HCT116 (cell line): ENCODE measurements at regions not wholly inside any gene's neighbourhood (a gene's known extent, or its start where the extent isn't known, plus 50 kb on each side); places are given as distances from the start of the nearest gene placed in this dataset.

ENCODE experiments used
- ATAC-seq: fragments of 200-7000 bp; cut with Tn5 transposase; 2 replicates; pipeline ENCODE4 v1.9.1; 2020; ENCODE audit warnings: mild to moderate bottlenecking, moderate library complexity
- BruUV-seq: library from RNA; stranded (reverse); fragments of 400-500 nt; replicated peaks from 2 replicates; lab custom pipeline; 2021; lab: Mats Ljungman, UMichigan
- CTCF ChIA-PET: fragments of 300-600 bp; sonication (Branson Sonifier 250); formaldehyde crosslinking; loops from one replicate; lab custom pipeline; 2021; ENCODE audit warnings: antibody characterized with exemption; lab: Charles Lee
- POLR2A ChIA-PET: fragments of 300-600, 350-600 bp; sonication (Branson Sonifier 250); formaldehyde crosslinking; loops from one replicate; lab custom pipeline; 2021; ENCODE audit warnings: antibody characterized with exemption; lab: Charles Lee
- RAD21 ChIA-PET, 2 experiments: fragments of 300-600 bp; sonication (Branson Sonifier 250); formaldehyde crosslinking; loops; one replicate each; lab custom pipeline; 2023; ENCODE audit warnings: low total read pairs in 2 of 2; ENCODE audit not compliant: uncharacterized antibody in 2 of 2, unreplicated experiment in 2 of 2, low non-redundant PET in 1 of 2; lab: Charles Lee
- DNase-seq: peaks from one replicate; pipeline ENCODE4 v3.0.0-alpha.2; 2010; ENCODE audit warnings: low read depth, low spot score
- H2AFZ ChIP-seq: fragments of 200-600 bp; shearing (Covaris generic), sonication (generic); 2 replicates; pipeline ENCODE4 v1.6.1; 2017; ENCODE audit warnings: low read depth, mixed run types, mixed read lengths, antibody characterized with exemption, low read length; ENCODE audit not compliant: poor library complexity, severe bottlenecking
- H3K27ac ChIP-seq: 2 replicates; pipeline ENCODE4 v1.5.1; 2012; ENCODE audit warnings: low read depth, low read length
- H3K27me3 ChIP-seq: fragments of 200-600 bp; sonication (generic); 2 replicates; pipeline ENCODE4 v1.6.1; 2016; ENCODE audit warnings: mixed run types, low read length, mixed read lengths; ENCODE audit not compliant: insufficient read depth
- H3K36me3 ChIP-seq, 2 experiments: fragments of 200-500 bp in 1 of 2; fragments of 200-600 bp in 1 of 2; sonication (Bioruptor generic) in 1 of 2; sonication (generic) in 1 of 2; 2 replicates each; pipeline versions ENCODE4 v1.5.1 to v1.6.1; 2014 to 2016; ENCODE audit warnings: low read length in 2 of 2, inconsistent platforms in 1 of 2, mixed read lengths in 1 of 2, mixed run types in 1 of 2; ENCODE audit not compliant: insufficient read depth in 2 of 2, control insufficient read depth in 1 of 2
- H3K4me1 ChIP-seq, 2 experiments: fragments of 200-600 bp in 1 of 2; sonication (generic) in 1 of 2; 2 replicates each; pipeline versions ENCODE4 v1.5.1 to v1.6.1; 2012 to 2017; ENCODE audit warnings: low read length in 2 of 2, inconsistent platforms in 1 of 2, mild to moderate bottlenecking in 1 of 2, mixed read lengths in 1 of 2, mixed run types in 1 of 2, moderate library complexity in 1 of 2; ENCODE audit not compliant: insufficient read depth in 2 of 2, control insufficient read depth in 1 of 2
- H3K4me2 ChIP-seq: fragments of 200-600 bp; sonication (generic); 2 replicates; pipeline ENCODE4 v1.6.1; 2017; ENCODE audit warnings: mixed run types, low read length, mixed read lengths
- H3K4me3 ChIP-seq, 2 experiments: fragments of 200-600 bp in 1 of 2; sonication (generic) in 1 of 2; replicated peaks in 1 of 2; 2 replicates each; pipeline ENCODE4 v1.5.1; 2011 to 2016; ENCODE audit warnings: low read length in 2 of 2, control low read depth in 1 of 2, low read depth in 1 of 2, mild to moderate bottlenecking in 1 of 2, mixed read lengths in 1 of 2, mixed run types in 1 of 2
- H3K79me2 ChIP-seq: fragments of 200-600 bp; sonication (generic); 2 replicates; pipeline ENCODE4 v1.6.1; 2017; ENCODE audit warnings: mild to moderate bottlenecking, mixed run types, low read length, moderate library complexity, mixed read lengths; ENCODE audit not compliant: insufficient read depth
- H3K9ac ChIP-seq: fragments of 200-600 bp; sonication (generic); 2 replicates; pipeline ENCODE4 v1.6.1; 2016; ENCODE audit warnings: low read length, mixed read lengths
- H3K9me2 ChIP-seq: fragments of 200-600 bp; sonication (generic), shearing (Covaris generic); 2 replicates; pipeline ENCODE4 v1.6.1; 2017; ENCODE audit warnings: mixed run types, mild to moderate bottlenecking, moderate library complexity; ENCODE audit not compliant: insufficient read depth
- H3K9me3 ChIP-seq, 2 experiments: fragments of 200-500 bp in 1 of 2; fragments of 200-600 bp in 1 of 2; sonication (Bioruptor generic) in 1 of 2; sonication (generic) in 1 of 2; 2 replicates each; pipeline ENCODE4 v1.6.1; 2014 to 2017; ENCODE audit warnings: low read length in 2 of 2, mixed read lengths in 2 of 2, inconsistent platforms in 1 of 2, low read depth in 1 of 2, mild to moderate bottlenecking in 1 of 2, mixed run types in 1 of 2, moderate library complexity in 1 of 2; ENCODE audit not compliant: control insufficient read depth in 1 of 2, insufficient read depth in 1 of 2
- H4K20me1 ChIP-seq: fragments of 200-600 bp; sonication (generic), shearing (Covaris generic); 2 replicates; pipeline ENCODE4 v1.6.1; 2017; ENCODE audit warnings: mixed run types, mild to moderate bottlenecking, moderate library complexity; ENCODE audit not compliant: insufficient read depth
- ELF1 ChIP-seq: IDR thresholded peaks from 2 replicates; pipeline ENCODE4 v1.6.1; 2012; ENCODE audit warnings: low read depth, borderline replicate concordance
- EZH2phosphoT487 ChIP-seq: fragments of 200-600 bp; IDR thresholded peaks from 2 replicates; pipeline ENCODE4 v1.6.1; 2018; ENCODE audit warnings: antibody characterized with exemption, borderline replicate concordance
- RAD21 ChIP-seq: IDR thresholded peaks from 2 replicates; pipeline ENCODE4 v1.6.1; 2012; ENCODE audit warnings: low read depth, mild to moderate bottlenecking
- YY1 ChIP-seq: IDR thresholded peaks from 2 replicates; pipeline ENCODE4 v1.6.1; 2011; ENCODE audit warnings: low read length, low read depth, moderate library complexity, mild to moderate bottlenecking; ENCODE audit not compliant: insufficient replicate concordance; ENCODE audit errors: extremely low read depth
- ZFX ChIP-seq: fragments of 450-650 bp; IDR thresholded peaks from 2 replicates; pipeline ENCODE4 v1.6.1; 2017
- intact Hi-C: fragments of 100-400 bp; cut with micrococcal nuclease; formaldehyde crosslinking; loops from 2 replicates; pipeline ENCODE4 v1.10.0; 2022
- TF ChIP-seq, protein P1 (sequence below): IDR thresholded peaks from 2 replicates; pipeline ENCODE4 v1.6.1; 2011; ENCODE audit warnings: mild to moderate bottlenecking, low read length, moderate library complexity; ENCODE audit not compliant: insufficient replicate concordance; ENCODE audit errors: extremely low read depth
- TF ChIP-seq, protein P2 (sequence below), 3 experiments: fragments of 200-600 bp in 1 of 3; sonication (generic) in 1 of 3; IDR thresholded peaks in 2 of 3; conservative IDR thresholded peaks in 1 of 3; 2 replicates each; pipeline ENCODE4 v1.5.1; 2012 to 2017; ENCODE audit warnings: low read depth in 2 of 3, low read length in 2 of 3, antibody characterized with exemption in 1 of 3, borderline replicate concordance in 1 of 3, control low read depth in 1 of 3, mild to moderate bottlenecking in 1 of 3, mixed read lengths in 1 of 3, mixed run types in 1 of 3, moderate library complexity in 1 of 3; ENCODE audit not compliant: insufficient read depth in 1 of 3

DNA sequence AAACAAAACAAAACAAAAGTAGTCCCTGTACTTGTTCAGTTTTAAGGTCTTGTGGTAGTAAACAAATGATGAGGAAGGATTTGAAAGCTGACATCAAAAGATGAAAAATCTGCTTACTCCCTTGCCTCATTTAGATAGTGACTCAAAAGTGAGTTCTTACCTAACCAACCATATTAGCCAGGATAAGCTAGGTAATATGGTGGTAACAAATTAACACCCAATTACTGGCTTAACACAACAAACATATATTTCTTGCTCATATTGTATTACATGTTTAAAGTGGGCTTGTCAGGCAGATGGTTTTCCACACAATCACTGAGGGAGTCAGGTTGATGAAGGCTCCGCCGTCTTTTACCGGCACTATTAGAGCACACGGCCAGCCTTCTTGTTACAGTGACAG lies 189.7 kb downstream of the PPARGC1A start:
- no peaks in the 10 kb centered on the region for H3K79me2 ChIP-seq
- ChIA-PET RAD21 (no interaction called here), CTCF (no interaction called here), POLR2A (no interaction called here)
- peaks cover 0 to 26% of the 10 kb centered on the region in 2 experiments; a peak in 2 of 4 replicates for H3K9me3 ChIP-seq
- no peaks in the 10 kb centered on the region for H3K4me1 ChIP-seq
- no peaks in the 10 kb centered on the region for H3K36me3 ChIP-seq
- TF ChIP-seq RAD21 (no peak), ELF1 (no peak), ZFX (no peak), YY1 (no peak), EZH2phosphoT487 (no peak)
- TF ChIP-seq, protein P1, sequence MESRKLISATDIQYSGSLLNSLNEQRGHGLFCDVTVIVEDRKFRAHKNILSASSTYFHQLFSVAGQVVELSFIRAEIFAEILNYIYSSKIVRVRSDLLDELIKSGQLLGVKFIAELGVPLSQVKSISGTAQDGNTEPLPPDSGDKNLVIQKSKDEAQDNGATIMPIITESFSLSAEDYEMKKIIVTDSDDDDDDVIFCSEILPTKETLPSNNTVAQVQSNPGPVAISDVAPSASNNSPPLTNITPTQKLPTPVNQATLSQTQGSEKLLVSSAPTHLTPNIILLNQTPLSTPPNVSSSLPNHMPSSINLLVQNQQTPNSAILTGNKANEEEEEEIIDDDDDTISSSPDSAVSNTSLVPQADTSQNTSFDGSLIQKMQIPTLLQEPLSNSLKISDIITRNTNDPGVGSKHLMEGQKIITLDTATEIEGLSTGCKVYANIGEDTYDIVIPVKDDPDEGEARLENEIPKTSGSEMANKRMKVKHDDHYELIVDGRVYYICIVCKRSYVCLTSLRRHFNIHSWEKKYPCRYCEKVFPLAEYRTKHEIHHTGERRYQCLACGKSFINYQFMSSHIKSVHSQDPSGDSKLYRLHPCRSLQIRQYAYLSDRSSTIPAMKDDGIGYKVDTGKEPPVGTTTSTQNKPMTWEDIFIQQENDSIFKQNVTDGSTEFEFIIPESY, result no peak
- TF ChIP-seq, protein P2, sequence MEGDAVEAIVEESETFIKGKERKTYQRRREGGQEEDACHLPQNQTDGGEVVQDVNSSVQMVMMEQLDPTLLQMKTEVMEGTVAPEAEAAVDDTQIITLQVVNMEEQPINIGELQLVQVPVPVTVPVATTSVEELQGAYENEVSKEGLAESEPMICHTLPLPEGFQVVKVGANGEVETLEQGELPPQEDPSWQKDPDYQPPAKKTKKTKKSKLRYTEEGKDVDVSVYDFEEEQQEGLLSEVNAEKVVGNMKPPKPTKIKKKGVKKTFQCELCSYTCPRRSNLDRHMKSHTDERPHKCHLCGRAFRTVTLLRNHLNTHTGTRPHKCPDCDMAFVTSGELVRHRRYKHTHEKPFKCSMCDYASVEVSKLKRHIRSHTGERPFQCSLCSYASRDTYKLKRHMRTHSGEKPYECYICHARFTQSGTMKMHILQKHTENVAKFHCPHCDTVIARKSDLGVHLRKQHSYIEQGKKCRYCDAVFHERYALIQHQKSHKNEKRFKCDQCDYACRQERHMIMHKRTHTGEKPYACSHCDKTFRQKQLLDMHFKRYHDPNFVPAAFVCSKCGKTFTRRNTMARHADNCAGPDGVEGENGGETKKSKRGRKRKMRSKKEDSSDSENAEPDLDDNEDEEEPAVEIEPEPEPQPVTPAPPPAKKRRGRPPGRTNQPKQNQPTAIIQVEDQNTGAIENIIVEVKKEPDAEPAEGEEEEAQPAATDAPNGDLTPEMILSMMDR (IDR thresholded peaks at IDR 0.05 in 2 of 3, conservative IDR thresholded peaks at IDR 0.05 in 1 of 3; ENCODE audit: borderline replicate concordance in 1 of 3, insufficient read depth in 1 of 3, low read depth in 2 of 3, low read length in 2 of 3), result no peak
- intact Hi-C loops, result no loop called here
- H2AFZ ChIP-seq, result no peak overlapping the region
- H3K4me3 ChIP-seq, result no peak overlapping the region
- no peak overlapping the region for H3K27ac ChIP-seq
- no peak overlapping the region for H3K4me2 ChIP-seq
- ATAC-seq (no peak), DNase-seq (no peak)
- no peaks in the 10 kb centered on the region for H3K27me3 ChIP-seq
- no peaks in the 10 kb centered on the region for H3K9me2 ChIP-seq
- BruUV-seq, result no TSS peak
- no peak overlapping the region for H3K9ac ChIP-seq
- H4K20me1 ChIP-seq, result no peaks in the 10 kb centered on the region
